Endothelial cell of umbilical vein (primary cell): ENCODE measurements at regions not wholly inside any gene's neighbourhood (a gene's known extent, or its start where the extent isn't known, plus 50 kb on each side); places are given as distances from the start of the nearest gene placed in this dataset.

ENCODE experiments used
- BruUV-seq: library from RNA; stranded (reverse); fragments of 400-500 nt; replicated peaks from 2 replicates; lab custom pipeline; 2021; lab: Mats Ljungman, UMichigan
- CTCF ChIA-PET: fragments of 300-600, 350-600 bp; sonication (Branson Sonifier 250); formaldehyde crosslinking; loops from one replicate; lab custom pipeline; 2021; ENCODE audit warnings: antibody characterized with exemption, inconsistent platforms; lab: Charles Lee
- POLR2A ChIA-PET: fragments of 300-600, 350-600 bp; sonication (Branson Sonifier 250); formaldehyde crosslinking; loops from one replicate; lab custom pipeline; 2021; ENCODE audit warnings: antibody characterized with exemption, inconsistent platforms; lab: Charles Lee
- DNase-seq: peaks from one replicate; pipeline ENCODE4 v3.0.0-alpha.2; 2011; ENCODE audit warnings: low read depth, low spot score
- FAIRE-seq: peaks from 2 replicates; lab custom pipeline; 2011; peaks lifted over from hg19 to GRCh38; lab: Jason Lieb, UNC
- H2AFZ ChIP-seq: 2 replicates; pipeline ENCODE4 v1.6.0; 2012; ENCODE audit warnings: low read depth, low read length, control low read depth, inconsistent platforms
- H3K27ac ChIP-seq: 2 replicates; pipeline ENCODE4 v1.5.1; 2011; ENCODE audit warnings: low read depth, mild to moderate bottlenecking, control low read depth, low read length, moderate library complexity; ENCODE audit not compliant: insufficient read depth
- H3K27me3 ChIP-seq, 2 experiments: 2 replicates each; pipeline versions ENCODE4 v1.6.0 to v1.6.1; 2011; ENCODE audit warnings: low read length in 2 of 2, mixed read lengths in 1 of 2; ENCODE audit not compliant: control insufficient read depth in 2 of 2, insufficient read depth in 2 of 2
- H3K36me3 ChIP-seq, 2 experiments: 2 replicates in 1 of 2; 3 replicates in 1 of 2; pipeline ENCODE4 v1.5.1; 2011; ENCODE audit warnings: low read length in 2 of 2, mild to moderate bottlenecking in 1 of 2, moderate library complexity in 1 of 2; ENCODE audit not compliant: control insufficient read depth in 2 of 2, insufficient read depth in 2 of 2; ENCODE audit errors: extremely low read depth in 1 of 2
- H3K4me1 ChIP-seq: 3 replicates; pipeline ENCODE4 v1.5.1; 2011; ENCODE audit warnings: mild to moderate bottlenecking, low read length; ENCODE audit not compliant: control insufficient read depth, insufficient read depth; ENCODE audit errors: extremely low read depth
- H3K4me2 ChIP-seq: 2 replicates; pipeline ENCODE4 v1.6.1; 2011; ENCODE audit warnings: low read length, control low read depth, mixed read lengths; ENCODE audit not compliant: insufficient read depth
- H3K4me3 ChIP-seq, 3 experiments: fragments of 200-600 bp in 1 of 3; sonication (generic), shearing (Covaris generic) in 1 of 3; replicated peaks in 1 of 3; 2 replicates each; pipeline ENCODE4 v1.5.1; 2011 to 2016; ENCODE audit warnings: control low read depth in 3 of 3, low read length in 3 of 3, mild to moderate bottlenecking in 2 of 3, inconsistent platforms in 1 of 3, low read depth in 1 of 3, moderate library complexity in 1 of 3; ENCODE audit not compliant: insufficient read depth in 1 of 3
- H3K79me2 ChIP-seq: 2 replicates; pipeline ENCODE4 v1.6.0; 2012; ENCODE audit warnings: low read length, inconsistent platforms; ENCODE audit not compliant: control insufficient read depth, insufficient read depth
- H3K9ac ChIP-seq: replicated peaks from 2 replicates; pipeline ENCODE3; 2011; ENCODE audit warnings: low read length, control low read depth; ENCODE audit not compliant: insufficient read depth; ENCODE audit errors: extremely low read depth
- H3K9me1 ChIP-seq: replicated peaks from 3 replicates; pipeline ENCODE4 v1.6.0; 2011; ENCODE audit warnings: mild to moderate bottlenecking, low read length; ENCODE audit not compliant: control insufficient read depth, insufficient read depth; ENCODE audit errors: extremely low read depth
- H3K9me3 ChIP-seq: replicated peaks from 2 replicates; pipeline ENCODE4 v1.5.1; 2012; ENCODE audit warnings: low read length, inconsistent platforms; ENCODE audit not compliant: control insufficient read depth, insufficient read depth
- H4K20me1 ChIP-seq: replicated peaks from 2 replicates; pipeline ENCODE3; 2011; ENCODE audit warnings: mild to moderate bottlenecking, low read length; ENCODE audit not compliant: control insufficient read depth, insufficient read depth; ENCODE audit errors: extremely low read depth
- EZH2 ChIP-seq: IDR thresholded peaks from 2 replicates; pipeline ENCODE4 v1.6.1; 2012; ENCODE audit warnings: borderline replicate concordance, low read depth, mild to moderate bottlenecking, moderate library complexity, low read length, inconsistent platforms; ENCODE audit not compliant: severe bottlenecking
- FOS ChIP-seq: IDR thresholded peaks from 2 replicates; pipeline ENCODE4 v1.6.1; 2011; ENCODE audit warnings: mild to moderate bottlenecking, low read length, moderate library complexity, borderline replicate concordance; ENCODE audit not compliant: insufficient read depth
- GATA2 ChIP-seq: IDR thresholded peaks from 2 replicates; pipeline ENCODE4 v1.7.0; 2011; ENCODE audit warnings: low read depth, mild to moderate bottlenecking, moderate library complexity, mixed read lengths, low read length; ENCODE audit not compliant: insufficient read length, insufficient read depth
- JUN ChIP-seq: IDR thresholded peaks from 2 replicates; pipeline ENCODE4 v1.6.1; 2011; ENCODE audit warnings: borderline replicate concordance, low read depth; ENCODE audit not compliant: insufficient read length, insufficient read depth
- MYC ChIP-seq: IDR thresholded peaks from one replicate; pipeline ENCODE4 v1.6.1; 2011; ENCODE audit warnings: mild to moderate bottlenecking, low read depth, low read length
- POLR2A ChIP-seq: IDR thresholded peaks from 2 replicates; pipeline ENCODE4 v1.6.1; 2012; ENCODE audit warnings: low read depth, mild to moderate bottlenecking, control low read depth, low read length
- POLR2AphosphoS5 ChIP-seq: IDR thresholded peaks from 2 replicates; pipeline ENCODE4 v1.6.1; 2012; ENCODE audit warnings: low read depth, mild to moderate bottlenecking, control low read depth, low read length, moderate library complexity; ENCODE audit not compliant: insufficient read depth
- dilution Hi-C: fragments of 300-500 bp; cut with MboI; formaldehyde crosslinking; loops from one replicate; pipeline ENCODE4 v1.15.0; 2019; ENCODE audit warnings: low sequenced_read_pairs; ENCODE audit not compliant: extremely low pct_ligation_motif_present
- intact Hi-C: fragments of 100-400 bp; cut with micrococcal nuclease; formaldehyde crosslinking; loops from one replicate; pipeline ENCODE4 v1.10.0; 2022
- TF ChIP-seq, protein P1 (sequence below): IDR thresholded peaks from 2 replicates; pipeline ENCODE4 v1.6.1; 2011; ENCODE audit not compliant: insufficient read depth, insufficient read length
- TF ChIP-seq, protein P2 (sequence below), 2 donors: IDR thresholded peaks; 1 replicate in 1 of 2; 2 replicates in 1 of 2; pipeline ENCODE4 v1.5.1; 2011; ENCODE audit warnings: low read length in 2 of 2, mild to moderate bottlenecking in 2 of 2, moderate library complexity in 2 of 2, control low read depth in 1 of 2, inconsistent platforms in 1 of 2, low read depth in 1 of 2; ENCODE audit not compliant: insufficient read depth in 1 of 2; ENCODE audit errors: extremely low read depth in 1 of 2

GRCh38 chr18:2075499-2075898 is 495.8 kb downstream of the METTL4 start:
- Histone ChIP-seq H2AFZ (no peak overlapping the region), H4K20me1 (no peaks in the 10 kb centered on the region), H3K27me3 (no peaks in the 10 kb centered on the region), H3K4me3 (no peak overlapping the region), H3K9ac (no peak overlapping the region), H3K4me2 (no peak overlapping the region), H3K4me1 (no peaks in the 10 kb centered on the region), H3K36me3 (no peaks in the 10 kb centered on the region), H3K79me2 (no peaks in the 10 kb centered on the region), H3K9me1 (no peaks in the 10 kb centered on the region), H3K27ac (no peak overlapping the region), H3K9me3 (no peaks in the 10 kb centered on the region)
- no TSS peak for BruUV-seq
- POLR2A ChIA-PET: no interaction called here
- intact Hi-C loops (no loop called here), dilution Hi-C loops (no loop called here)
- CTCF ChIA-PET: interaction anchor here (1.2 kb wide), 1 partner anchor 29 kb away, joined by 3 read pairs; no protein-coding TSS in a partner anchor
- TF ChIP-seq, protein P1, sequence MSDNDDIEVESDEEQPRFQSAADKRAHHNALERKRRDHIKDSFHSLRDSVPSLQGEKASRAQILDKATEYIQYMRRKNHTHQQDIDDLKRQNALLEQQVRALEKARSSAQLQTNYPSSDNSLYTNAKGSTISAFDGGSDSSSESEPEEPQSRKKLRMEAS: no peak
- TF ChIP-seq EZH2 (no peak), MYC (no peak), POLR2AphosphoS5 (no peak), FOS (no peak), JUN (no peak), POLR2A (no peak), GATA2 (no peak)
- TF ChIP-seq, protein P2, sequence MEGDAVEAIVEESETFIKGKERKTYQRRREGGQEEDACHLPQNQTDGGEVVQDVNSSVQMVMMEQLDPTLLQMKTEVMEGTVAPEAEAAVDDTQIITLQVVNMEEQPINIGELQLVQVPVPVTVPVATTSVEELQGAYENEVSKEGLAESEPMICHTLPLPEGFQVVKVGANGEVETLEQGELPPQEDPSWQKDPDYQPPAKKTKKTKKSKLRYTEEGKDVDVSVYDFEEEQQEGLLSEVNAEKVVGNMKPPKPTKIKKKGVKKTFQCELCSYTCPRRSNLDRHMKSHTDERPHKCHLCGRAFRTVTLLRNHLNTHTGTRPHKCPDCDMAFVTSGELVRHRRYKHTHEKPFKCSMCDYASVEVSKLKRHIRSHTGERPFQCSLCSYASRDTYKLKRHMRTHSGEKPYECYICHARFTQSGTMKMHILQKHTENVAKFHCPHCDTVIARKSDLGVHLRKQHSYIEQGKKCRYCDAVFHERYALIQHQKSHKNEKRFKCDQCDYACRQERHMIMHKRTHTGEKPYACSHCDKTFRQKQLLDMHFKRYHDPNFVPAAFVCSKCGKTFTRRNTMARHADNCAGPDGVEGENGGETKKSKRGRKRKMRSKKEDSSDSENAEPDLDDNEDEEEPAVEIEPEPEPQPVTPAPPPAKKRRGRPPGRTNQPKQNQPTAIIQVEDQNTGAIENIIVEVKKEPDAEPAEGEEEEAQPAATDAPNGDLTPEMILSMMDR (IDR thresholded peaks at IDR 0.05; ENCODE audit: extremely low read depth in 1 of 2, insufficient read depth in 1 of 2, low read depth in 1 of 2, low read length in 2 of 2): no peak
- DNase-seq: no peak
- no peak for FAIRE-seq
